PC-3 (cell line): ENCODE measurements at regions not wholly inside any gene's neighbourhood (a gene's known extent, or its start where the extent isn't known, plus 50 kb on each side); places are given as distances from the start of the nearest gene placed in this dataset.

Experiments
- EZH2 ChIP-seq: fragments of 300-600 bp; sonication (generic); IDR thresholded peaks from one replicate; pipeline ENCODE4 v1.6.1; 2017; ENCODE audit warnings: antibody characterized with exemption, mild to moderate bottlenecking, low read length; ENCODE audit not compliant: unreplicated experiment
- TF ChIP-seq, protein P1 (sequence below): fragments of 300-600 bp; sonication (generic); conservative IDR thresholded peaks from 2 replicates; pipeline ENCODE4 v1.5.1; 2017; ENCODE audit warnings: antibody characterized with exemption, low read depth, mild to moderate bottlenecking, low read length

DNA sequence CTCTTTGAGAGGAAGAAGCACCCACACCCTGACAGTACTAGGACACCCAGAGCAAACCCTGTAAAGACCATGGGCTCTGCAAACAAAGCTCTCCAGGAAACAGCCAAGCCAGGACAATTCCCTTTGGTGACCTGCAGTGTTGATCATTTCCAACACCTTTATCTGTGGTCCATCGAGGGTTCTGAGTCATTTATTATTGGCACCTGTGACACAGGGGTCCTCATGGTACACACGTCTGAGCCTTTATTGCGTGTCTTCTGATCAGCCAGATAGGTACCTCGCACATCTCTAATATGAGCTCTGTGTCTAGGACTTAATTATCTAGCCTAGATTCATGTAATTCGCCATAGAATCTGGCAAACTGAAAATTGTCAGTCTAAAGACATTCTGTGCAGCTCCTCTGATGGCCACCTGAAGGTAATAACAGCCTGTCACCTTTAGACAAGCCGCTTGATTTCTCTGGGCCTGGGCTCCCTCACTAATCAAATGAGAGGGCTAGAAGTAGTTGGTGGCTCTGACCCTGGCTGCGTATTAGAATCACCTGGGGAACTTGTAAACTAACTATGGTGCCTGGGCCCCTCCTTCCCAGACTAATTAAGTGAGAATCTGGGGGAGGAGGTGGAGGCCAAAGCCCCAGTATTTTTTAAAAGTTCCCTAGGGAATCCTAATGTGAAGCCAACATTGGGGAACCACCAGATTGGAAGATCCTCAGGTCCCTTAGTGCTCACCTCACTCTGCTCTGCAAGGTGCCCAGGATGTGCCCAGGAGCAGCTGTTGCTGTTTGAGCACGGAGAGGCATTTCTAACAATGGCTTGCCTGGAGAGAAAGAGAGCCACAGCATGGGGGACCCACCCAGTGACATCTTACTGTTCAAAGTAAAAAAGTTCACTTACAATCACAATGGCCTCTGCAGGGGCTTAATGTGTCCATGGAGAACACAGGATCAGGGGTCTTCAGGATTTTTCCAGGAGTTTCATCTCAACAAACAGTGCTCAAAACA, 122.0 kb upstream of the ARID1B start:
- TF ChIP-seq, protein P1, sequence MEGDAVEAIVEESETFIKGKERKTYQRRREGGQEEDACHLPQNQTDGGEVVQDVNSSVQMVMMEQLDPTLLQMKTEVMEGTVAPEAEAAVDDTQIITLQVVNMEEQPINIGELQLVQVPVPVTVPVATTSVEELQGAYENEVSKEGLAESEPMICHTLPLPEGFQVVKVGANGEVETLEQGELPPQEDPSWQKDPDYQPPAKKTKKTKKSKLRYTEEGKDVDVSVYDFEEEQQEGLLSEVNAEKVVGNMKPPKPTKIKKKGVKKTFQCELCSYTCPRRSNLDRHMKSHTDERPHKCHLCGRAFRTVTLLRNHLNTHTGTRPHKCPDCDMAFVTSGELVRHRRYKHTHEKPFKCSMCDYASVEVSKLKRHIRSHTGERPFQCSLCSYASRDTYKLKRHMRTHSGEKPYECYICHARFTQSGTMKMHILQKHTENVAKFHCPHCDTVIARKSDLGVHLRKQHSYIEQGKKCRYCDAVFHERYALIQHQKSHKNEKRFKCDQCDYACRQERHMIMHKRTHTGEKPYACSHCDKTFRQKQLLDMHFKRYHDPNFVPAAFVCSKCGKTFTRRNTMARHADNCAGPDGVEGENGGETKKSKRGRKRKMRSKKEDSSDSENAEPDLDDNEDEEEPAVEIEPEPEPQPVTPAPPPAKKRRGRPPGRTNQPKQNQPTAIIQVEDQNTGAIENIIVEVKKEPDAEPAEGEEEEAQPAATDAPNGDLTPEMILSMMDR, result no peak
- TF ChIP-seq EZH2, result no peak
